ENCODE measurements at regions not wholly inside any gene's neighbourhood (a gene's known extent, or its start where the extent isn't known, plus 50 kb on each side); places are given as distances from the start of the nearest gene placed in this dataset.

DNA sequence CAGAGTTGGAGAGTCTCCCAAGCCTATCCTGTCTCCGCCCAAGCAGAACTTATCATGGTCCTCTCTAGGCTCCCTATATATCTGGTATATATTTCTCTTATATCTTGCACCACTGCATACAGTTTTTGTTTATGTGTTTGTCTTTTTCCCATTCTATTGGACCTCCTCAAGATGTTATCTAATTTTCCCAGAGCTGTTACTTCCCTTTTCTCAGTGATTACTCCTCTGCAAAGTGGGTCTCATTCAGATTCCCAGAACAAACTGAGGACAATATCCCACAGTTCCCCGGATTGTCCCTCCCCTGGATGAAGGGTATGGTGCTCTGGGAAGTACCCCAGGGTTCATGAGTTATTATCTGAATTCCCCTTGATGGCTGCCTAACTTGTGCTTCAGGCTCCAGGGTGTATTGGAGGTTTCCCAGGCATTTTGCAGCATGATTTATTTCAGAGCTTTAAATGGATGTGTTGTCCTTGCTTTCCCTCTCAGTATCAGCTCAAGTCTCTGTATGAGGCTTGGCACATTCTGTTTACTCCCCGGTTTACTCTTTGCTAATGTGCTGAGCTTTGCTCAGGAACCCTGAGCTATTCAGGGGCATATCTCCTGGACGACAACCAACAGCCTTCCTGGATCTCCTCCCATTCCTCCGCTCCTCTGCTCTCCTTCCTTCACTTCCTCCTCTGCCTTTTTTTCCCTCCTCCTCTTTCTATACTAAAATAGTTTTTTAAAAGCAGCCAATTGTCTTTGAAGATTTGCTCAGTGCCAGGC lies 329.3 kb downstream of the SPRY2 start:
- Histone ChIP-seq H3K4me3 (ENCODE audit: insufficient read depth, low read depth, low read length) (no peak overlapping the region), H3K27me3 (ENCODE audit: control insufficient read depth, insufficient read depth, low read length) (no peaks in the 10 kb centered on the region), H3K36me3 (replicated peaks; ENCODE audit: control insufficient read depth, insufficient read depth, low read length) (no peaks in the 10 kb centered on the region)
- DNase-seq = no peak

DNA sequence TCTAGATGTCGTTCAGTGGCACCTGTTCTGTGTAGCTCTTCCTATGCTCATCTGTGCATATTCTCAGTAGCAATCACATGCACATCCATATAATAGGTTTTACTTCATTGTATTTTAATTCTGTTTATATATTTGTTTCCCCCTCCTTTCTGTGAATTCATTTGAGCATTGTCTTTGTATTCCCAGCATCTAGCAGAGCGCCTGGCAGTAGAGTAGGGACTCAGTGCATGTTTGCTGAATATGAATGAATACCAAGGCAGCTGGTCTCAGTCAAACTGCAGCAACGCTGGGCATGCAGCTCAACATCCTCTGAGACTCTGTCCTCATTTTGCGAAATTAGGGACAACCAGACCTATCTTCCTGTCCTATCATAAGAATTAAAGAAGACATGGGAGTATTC lies 330.1 kb downstream of the SPRY2 start:
- Histone ChIP-seq H3K4me3 (ENCODE audit: insufficient read depth, low read depth, low read length) (no peak overlapping the region), H3K27me3 (ENCODE audit: control insufficient read depth, insufficient read depth, low read length) (no peaks in the 10 kb centered on the region), H3K36me3 (replicated peaks; ENCODE audit: control insufficient read depth, insufficient read depth, low read length) (no peaks in the 10 kb centered on the region)
- no peak for DNase-seq

DNA sequence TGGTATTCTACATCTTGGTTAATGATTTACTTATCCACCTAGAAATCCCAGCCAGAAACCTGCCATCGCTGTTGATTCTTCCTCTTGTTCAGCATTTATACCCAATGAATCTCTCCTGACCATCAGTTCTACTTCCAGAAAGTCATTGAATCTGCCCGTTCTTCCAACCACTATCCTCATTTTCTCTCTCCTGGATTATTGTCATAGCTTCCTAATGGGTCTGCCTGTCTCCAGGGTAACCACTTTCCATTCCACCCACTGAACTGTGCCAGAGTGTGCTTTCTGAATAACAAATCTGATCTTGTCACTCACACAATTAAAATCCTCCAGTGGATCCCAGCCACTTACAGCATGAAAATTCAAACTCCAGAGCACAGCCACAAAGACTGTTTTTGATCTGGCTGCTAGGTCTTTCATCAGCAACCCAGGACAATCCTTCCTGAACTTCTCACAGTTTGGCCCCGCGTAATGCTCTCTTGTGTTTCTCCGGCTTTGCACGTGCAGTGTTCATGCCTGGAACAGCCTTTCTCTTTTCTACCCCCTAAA lies 330.6 kb downstream of the SPRY2 start:
- no peaks in the 10 kb centered on the region for H3K36me3 ChIP-seq (replicated peaks; ENCODE audit: control insufficient read depth, insufficient read depth, low read length)
- no peaks in the 10 kb centered on the region for H3K27me3 ChIP-seq (ENCODE audit: control insufficient read depth, insufficient read depth, low read length)
- no peak for DNase-seq
- no peak overlapping the region for H3K4me3 ChIP-seq (ENCODE audit: insufficient read depth, low read depth, low read length)

DNA sequence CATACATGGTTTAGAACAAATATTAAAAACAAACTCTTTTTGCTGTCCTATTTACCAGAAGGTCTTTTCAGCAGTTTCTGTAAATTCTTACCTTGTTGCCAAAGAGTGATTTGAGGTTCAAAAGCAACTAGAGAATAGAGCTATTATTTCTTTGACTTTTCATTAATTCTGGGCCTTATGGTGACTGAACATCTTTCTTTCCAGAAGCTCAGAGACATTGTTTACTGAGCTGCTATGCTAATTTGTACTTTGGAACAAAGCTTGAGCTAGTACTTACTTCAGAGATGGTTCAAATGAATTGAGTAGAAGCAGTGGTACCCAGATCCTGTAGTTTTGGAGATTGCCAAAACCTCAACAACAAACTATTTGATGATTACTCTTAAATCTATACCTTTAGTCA lies 331.2 kb downstream of the SPRY2 start:
- H3K4me3 ChIP-seq (ENCODE audit: insufficient read depth, low read depth, low read length) = no peak overlapping the region
- no peak for DNase-seq
- H3K27me3 ChIP-seq (ENCODE audit: control insufficient read depth, insufficient read depth, low read length) = no peaks in the 10 kb centered on the region
- H3K36me3 ChIP-seq (replicated peaks; ENCODE audit: control insufficient read depth, insufficient read depth, low read length) = no peaks in the 10 kb centered on the region

DNA sequence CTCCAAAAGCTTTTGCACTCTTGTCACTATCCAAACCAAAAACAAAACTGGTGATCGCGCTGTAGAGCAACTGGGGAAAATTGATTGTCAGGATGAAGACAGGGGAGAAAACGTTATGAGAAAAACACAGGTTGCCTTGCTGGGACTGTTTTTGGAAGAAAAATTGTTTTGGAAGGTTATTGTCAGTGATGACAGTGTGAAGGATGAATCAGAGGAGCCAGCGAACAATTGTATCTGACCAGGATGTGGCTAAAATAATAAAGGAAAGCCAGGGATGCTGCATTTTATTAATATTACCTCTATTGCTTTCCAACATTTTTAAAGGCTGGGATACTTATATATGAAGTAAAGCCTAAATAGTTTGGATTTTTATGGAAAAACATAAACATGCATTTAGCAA lies 334.0 kb downstream of the SPRY2 start:
- Histone ChIP-seq H3K36me3 (replicated peaks; ENCODE audit: control insufficient read depth, insufficient read depth, low read length) (no peaks in the 10 kb centered on the region), H3K27me3 (ENCODE audit: control insufficient read depth, insufficient read depth, low read length) (no peaks in the 10 kb centered on the region), H3K4me3 (ENCODE audit: insufficient read depth, low read depth, low read length) (no peak overlapping the region)
- DNase-seq = no peak

DNA sequence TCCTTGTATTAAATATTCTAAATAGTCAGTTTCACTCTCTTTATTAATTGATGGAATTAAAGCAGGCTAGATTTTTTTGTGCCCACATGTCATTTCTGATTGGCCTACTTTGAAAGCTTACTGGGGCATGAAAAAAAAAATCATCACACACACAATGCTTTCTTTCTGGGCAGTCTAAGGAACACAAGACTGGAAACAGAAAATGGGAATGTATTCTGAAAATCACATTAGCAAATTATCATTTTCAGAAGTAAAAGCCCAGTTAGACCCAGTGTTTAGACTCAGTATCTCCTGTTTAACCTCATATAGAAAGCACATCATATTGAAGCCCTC lies 339.4 kb downstream of the SPRY2 start:
- no peak for DNase-seq
- Histone ChIP-seq H3K36me3 (replicated peaks; ENCODE audit: control insufficient read depth, insufficient read depth, low read length) (no peaks in the 10 kb centered on the region), H3K4me3 (ENCODE audit: insufficient read depth, low read depth, low read length) (no peak overlapping the region), H3K27me3 (ENCODE audit: control insufficient read depth, insufficient read depth, low read length) (no peaks in the 10 kb centered on the region)

DNA sequence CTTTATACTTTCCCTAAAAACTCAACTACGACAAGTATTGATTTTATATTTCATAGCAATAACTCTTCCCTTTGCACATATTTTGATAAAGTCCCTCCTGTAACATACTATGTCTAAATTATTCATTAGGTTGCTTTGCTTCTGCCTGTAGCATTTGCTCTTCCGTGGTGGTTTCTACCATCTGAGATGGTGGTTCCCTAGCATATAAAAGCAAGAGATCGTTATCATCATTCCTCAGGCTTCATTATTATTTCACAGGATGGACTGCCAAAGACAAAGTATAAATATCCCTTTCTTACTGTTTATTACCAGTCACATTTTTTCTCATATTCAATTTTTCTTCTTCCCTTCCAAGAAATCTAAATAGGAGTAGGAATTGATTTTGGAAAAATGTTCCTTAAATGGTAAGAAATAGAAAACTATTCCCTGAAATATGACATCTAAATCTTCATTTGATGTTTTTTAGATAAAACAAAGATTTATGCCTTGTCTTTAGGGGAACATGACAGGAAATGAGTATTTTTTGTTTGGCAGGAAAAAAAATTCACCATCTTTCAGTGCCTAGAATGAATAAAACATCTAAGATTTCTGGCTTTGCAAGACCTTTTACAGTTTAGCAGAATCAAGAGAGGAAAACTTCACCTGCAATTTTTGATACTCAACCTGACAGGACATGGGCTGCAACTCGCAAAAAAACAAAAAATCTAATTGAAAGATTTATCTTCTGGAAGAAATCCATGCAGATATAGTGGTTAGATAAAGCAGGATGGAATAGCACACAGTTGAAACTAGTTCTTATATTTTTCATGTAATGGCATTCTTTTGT lies 340.0 kb downstream of the SPRY2 start:
- DNase-seq = no peak
- Histone ChIP-seq H3K36me3 (replicated peaks; ENCODE audit: control insufficient read depth, insufficient read depth, low read length) (no peaks in the 10 kb centered on the region), H3K27me3 (ENCODE audit: control insufficient read depth, insufficient read depth, low read length) (no peaks in the 10 kb centered on the region), H3K4me3 (ENCODE audit: insufficient read depth, low read depth, low read length) (no peak overlapping the region)

DNA sequence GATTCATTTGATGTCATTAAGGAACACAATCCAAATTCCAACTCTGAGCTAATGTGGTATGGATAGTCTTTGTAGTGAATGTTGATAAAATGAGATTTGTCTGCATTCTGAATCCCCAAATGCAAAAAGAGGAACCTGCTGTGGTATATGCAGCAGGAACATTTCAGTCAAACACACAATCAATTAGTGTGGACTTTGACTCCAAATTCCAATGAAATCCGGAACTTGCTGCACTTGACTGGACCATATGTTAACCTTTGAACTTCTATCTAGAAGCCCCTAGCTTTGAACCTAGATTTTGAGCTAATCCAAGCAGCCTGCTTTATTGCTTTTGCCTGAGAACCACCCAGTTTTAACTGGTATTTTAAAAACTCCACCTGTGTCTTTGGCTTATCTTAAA lies 341.3 kb downstream of the SPRY2 start:
- DNase-seq = no peak
- Histone ChIP-seq H3K4me3 (ENCODE audit: insufficient read depth, low read depth, low read length) (no peak overlapping the region), H3K27me3 (ENCODE audit: control insufficient read depth, insufficient read depth, low read length) (no peaks in the 10 kb centered on the region), H3K36me3 (replicated peaks; ENCODE audit: control insufficient read depth, insufficient read depth, low read length) (no peaks in the 10 kb centered on the region)

DNA sequence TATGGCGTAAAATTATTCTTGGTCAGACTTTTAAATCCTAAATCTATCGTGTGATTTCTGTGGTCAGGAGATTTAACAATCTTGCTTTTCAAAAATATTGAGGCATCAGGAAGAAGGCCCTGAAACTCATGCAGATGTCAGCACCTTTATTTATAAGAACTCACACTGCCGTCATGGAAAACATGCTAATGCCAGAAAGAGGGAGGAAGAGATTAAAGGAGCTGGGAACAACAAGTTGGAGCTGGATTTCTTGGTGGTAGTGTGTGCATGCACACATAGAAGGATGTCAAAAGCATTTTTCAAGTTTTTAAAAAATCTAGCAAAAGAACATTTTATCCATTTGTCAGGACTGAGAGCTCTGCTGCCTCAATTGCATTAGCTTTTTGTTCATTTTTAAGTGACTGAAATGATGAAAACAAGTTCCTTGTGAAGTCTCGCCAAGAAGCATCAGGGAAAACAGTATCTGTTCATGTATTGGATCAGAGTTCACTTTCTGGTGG lies 342.5 kb downstream of the SPRY2 start:
- DNase-seq = no peak
- Histone ChIP-seq H3K4me3 (ENCODE audit: insufficient read depth, low read depth, low read length) (no peak overlapping the region), H3K36me3 (replicated peaks; ENCODE audit: control insufficient read depth, insufficient read depth, low read length) (no peaks in the 10 kb centered on the region), H3K27me3 (ENCODE audit: control insufficient read depth, insufficient read depth, low read length) (no peaks in the 10 kb centered on the region)

DNA sequence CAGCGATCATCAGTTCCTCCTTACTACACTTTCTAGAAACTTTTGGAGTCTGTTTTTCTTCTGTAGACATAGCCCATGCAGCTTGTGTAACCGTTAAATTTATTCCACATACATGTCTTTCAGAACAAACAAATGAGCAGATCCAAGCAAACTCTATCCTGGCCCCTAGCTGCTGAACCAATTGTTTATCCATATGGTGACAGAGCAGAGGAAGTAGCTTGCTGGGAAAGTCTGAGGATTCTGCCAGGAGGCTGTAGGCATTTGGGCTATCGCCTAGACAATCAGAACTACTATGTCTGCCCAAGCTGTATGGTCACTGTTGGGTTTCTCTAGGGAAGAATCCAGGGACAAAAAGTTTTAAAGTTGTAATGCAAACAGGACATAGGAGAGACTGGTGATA lies 343.7 kb downstream of the SPRY2 start:
- Histone ChIP-seq H3K4me3 (ENCODE audit: insufficient read depth, low read depth, low read length) (no peak overlapping the region), H3K36me3 (replicated peaks; ENCODE audit: control insufficient read depth, insufficient read depth, low read length) (no peaks in the 10 kb centered on the region), H3K27me3 (ENCODE audit: control insufficient read depth, insufficient read depth, low read length) (no peaks in the 10 kb centered on the region)
- no peak for DNase-seq

DNA sequence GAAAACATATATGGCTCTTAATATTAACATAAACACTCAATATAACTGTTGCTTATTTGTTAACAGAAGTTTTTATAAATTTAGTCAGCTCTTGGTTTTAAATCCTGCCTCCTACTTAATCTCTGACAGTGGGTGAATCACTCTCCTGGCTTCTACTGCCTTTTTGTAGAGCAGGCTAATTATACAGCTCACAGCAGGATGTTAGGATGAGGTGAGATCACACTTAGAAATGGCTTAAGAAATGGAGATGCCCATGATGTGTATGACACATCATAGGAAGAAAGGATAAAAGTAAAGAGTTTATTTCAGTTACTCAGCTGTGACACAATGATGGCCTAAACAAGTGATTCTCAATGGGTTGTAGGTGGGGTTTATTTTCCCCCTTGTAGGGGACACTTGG lies 345.6 kb downstream of the SPRY2 start:
- Histone ChIP-seq H3K4me3 (ENCODE audit: insufficient read depth, low read depth, low read length) (no peak overlapping the region), H3K36me3 (replicated peaks; ENCODE audit: control insufficient read depth, insufficient read depth, low read length) (no peaks in the 10 kb centered on the region), H3K27me3 (ENCODE audit: control insufficient read depth, insufficient read depth, low read length) (no peaks in the 10 kb centered on the region)
- DNase-seq = no peak

DNA sequence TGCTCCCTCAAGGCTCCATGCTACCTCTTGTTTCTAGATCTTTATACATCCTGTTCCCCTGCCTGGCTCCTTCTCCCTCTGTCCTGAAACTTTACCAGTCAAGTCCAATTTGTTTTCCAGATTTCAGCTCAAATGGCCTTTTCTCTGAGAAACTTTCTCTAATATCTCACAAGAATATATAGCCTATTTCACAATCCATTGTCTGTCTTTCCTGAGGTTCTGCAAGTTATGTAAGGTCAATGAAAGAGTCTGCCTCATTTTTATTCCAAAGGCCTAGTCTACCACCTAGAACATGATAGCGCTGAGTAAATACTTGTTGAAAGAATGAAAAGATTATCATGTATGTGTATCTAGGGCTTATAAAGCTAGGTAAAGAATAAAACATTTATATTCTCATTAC lies 348.8 kb downstream of the SPRY2 start:
- H3K36me3 ChIP-seq (replicated peaks; ENCODE audit: control insufficient read depth, insufficient read depth, low read length) = no peaks in the 10 kb centered on the region
- no peak overlapping the region for H3K4me3 ChIP-seq (ENCODE audit: insufficient read depth, low read depth, low read length)
- no peak for DNase-seq
- H3K27me3 ChIP-seq (ENCODE audit: control insufficient read depth, insufficient read depth, low read length) = no peaks in the 10 kb centered on the region

DNA sequence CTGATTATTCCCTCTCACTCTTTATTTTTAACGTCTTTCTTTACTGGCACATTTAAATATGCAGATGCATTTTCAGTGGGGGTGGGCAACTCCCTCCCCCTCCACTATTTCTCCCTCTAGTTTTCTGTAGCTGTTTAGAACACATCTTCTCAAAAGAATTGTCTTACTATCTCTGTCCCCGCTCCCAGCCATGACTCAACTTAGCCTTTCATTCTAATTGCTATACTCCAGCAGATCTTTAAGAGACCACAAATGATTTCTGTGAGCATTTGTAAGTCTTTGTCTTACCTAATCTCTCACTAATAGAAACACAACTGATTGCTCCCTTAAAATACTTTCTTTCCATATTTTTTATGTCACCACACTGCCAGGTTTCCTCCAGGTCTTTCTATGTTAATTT lies 350.9 kb downstream of the SPRY2 start:
- Histone ChIP-seq H3K4me3 (ENCODE audit: insufficient read depth, low read depth, low read length) (no peak overlapping the region), H3K27me3 (ENCODE audit: control insufficient read depth, insufficient read depth, low read length) (no peaks in the 10 kb centered on the region), H3K36me3 (replicated peaks; ENCODE audit: control insufficient read depth, insufficient read depth, low read length) (no peaks in the 10 kb centered on the region)
- DNase-seq = no peak

DNA sequence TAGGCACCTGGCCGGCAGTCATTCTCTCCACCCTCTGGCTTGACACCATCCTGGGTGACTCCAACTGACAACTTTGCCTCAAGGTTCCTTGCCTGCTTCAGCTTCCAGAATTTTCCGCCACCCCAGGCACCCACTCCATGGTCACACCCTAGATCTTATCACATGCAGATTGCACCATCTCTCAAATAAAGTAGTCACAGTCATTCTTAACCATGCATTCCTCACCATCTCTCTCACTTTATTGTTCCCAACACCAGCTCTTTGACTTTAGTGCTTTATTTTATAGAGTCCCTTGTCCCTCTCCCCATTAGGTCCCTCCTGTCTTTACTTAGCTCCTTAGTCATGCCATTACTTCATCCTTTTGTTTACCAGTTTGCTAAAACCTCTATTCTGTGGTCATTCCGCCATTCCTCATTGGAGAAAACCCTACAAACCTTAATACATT lies 351.7 kb downstream of the SPRY2 start:
- Histone ChIP-seq H3K4me3 (ENCODE audit: insufficient read depth, low read depth, low read length) (no peak overlapping the region), H3K36me3 (replicated peaks; ENCODE audit: control insufficient read depth, insufficient read depth, low read length) (no peaks in the 10 kb centered on the region), H3K27me3 (ENCODE audit: control insufficient read depth, insufficient read depth, low read length) (no peaks in the 10 kb centered on the region)
- no peak for DNase-seq

DNA sequence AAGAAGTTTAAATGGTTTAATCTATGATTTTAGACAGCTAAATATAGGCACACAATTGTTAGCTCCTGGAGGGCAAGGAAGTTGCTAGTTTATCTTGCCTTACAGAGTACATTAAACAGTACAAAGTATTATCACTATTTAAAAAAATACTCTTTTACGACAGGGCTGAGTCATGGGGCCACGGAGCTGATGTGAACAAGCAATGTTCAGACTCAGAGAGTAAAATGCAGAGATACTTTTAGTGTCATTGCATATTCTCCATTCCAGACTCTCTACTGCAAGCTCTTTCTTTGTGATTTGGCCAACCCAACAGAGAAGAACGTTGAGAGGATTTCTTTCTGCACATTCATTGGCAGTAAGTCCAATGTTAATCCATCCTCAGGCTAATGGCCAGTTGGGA lies 352.4 kb downstream of the SPRY2 start:
- no peaks in the 10 kb centered on the region for H3K36me3 ChIP-seq (replicated peaks; ENCODE audit: control insufficient read depth, insufficient read depth, low read length)
- DNase-seq = no peak
- no peaks in the 10 kb centered on the region for H3K27me3 ChIP-seq (ENCODE audit: control insufficient read depth, insufficient read depth, low read length)
- no peak overlapping the region for H3K4me3 ChIP-seq (ENCODE audit: insufficient read depth, low read depth, low read length)
